ENCODE measurements at regions not wholly inside any gene's neighbourhood (a gene's known extent, or its start where the extent isn't known, plus 50 kb on each side); places are given as distances from the start of the nearest gene placed in this dataset.
A peak's percentile ranks its signal among the peaks of the same experiment; 100 is the strongest.
"Not testable (repeated sequence)": the region's sequence is repeated elsewhere in the genome, so short reads cannot be mapped to it uniquely, and the experiment has no call there.

GRCh38 chr18:29457316-29457889 lies 1280.5 kb upstream of the CDH2 start:
- no peak for DNase-seq

GRCh38 chr18:29449424-29449823 lies 1272.5 kb upstream of the CDH2 start:
- DNase-seq: no peak

GRCh38 chr18:29439398-29439797 lies 1262.5 kb upstream of the CDH2 start:
- DNase-seq: no peak

GRCh38 chr18:29436459-29436858 lies 1259.5 kb upstream of the CDH2 start:
- no peak for DNase-seq

GRCh38 chr18:29434650-29435049 lies 1257.7 kb upstream of the CDH2 start:
- DNase-seq: no peak

GRCh38 chr18:29430416-29430815 lies 1253.5 kb upstream of the CDH2 start:
- DNase-seq: no peak

GRCh38 chr18:29418136-29418535 lies 1241.2 kb upstream of the CDH2 start:
- DNase-seq: no peak

- no peak for DNase-seq
These were observed 1230.1 kb upstream of the CDH2 start for GRCh38 chr18:29406996-29407395.

GRCh38 chr18:29397536-29397935 lies 1220.6 kb upstream of the CDH2 start:
- DNase-seq: no peak

GRCh38 chr18:29383311-29384273 lies 1206.7 kb upstream of the CDH2 start:
- no peak for DNase-seq

GRCh38 chr18:29378651-29379136 lies 1201.8 kb upstream of the CDH2 start:
- DNase-seq: no peak

- no peak for DNase-seq
These were observed 1200.4 kb upstream of the CDH2 start for GRCh38 chr18:29377346-29377745.

GRCh38 chr18:29373000-29373399 lies 1196.1 kb upstream of the CDH2 start:
- no peak for DNase-seq

GRCh38 chr18:29361843-29362242 lies 1184.9 kb upstream of the CDH2 start:
- no peak for DNase-seq

GRCh38 chr18:29360659-29361058 lies 1183.7 kb upstream of the CDH2 start:
- DNase-seq: not testable (repeated sequence)

GRCh38 chr18:29359222-29359621 lies 1182.3 kb upstream of the CDH2 start:
- DNase-seq: not testable (repeated sequence)

GRCh38 chr18:29351171-29351570 lies 1174.2 kb upstream of the CDH2 start:
- no peak for DNase-seq

- DNase-seq: no peak
These were observed 1152.0 kb upstream of the CDH2 start for GRCh38 chr18:29328932-29329331.

GRCh38 chr18:29326214-29326613 lies 1149.3 kb upstream of the CDH2 start:
- DNase-seq: peak; percentile 17

- DNase-seq: no peak
These were observed 1144.6 kb upstream of the CDH2 start for GRCh38 chr18:29321561-29321960.

- no peak for DNase-seq
These were observed 1136.4 kb upstream of the CDH2 start for GRCh38 chr18:29313312-29313711.

- no peak for DNase-seq
These were observed 1134.7 kb upstream of the CDH2 start for GRCh38 chr18:29311580-29311979.

GRCh38 chr18:29309366-29309765 lies 1132.4 kb upstream of the CDH2 start:
- DNase-seq: no peak

- DNase-seq: no peak
These were observed 1131.1 kb upstream of the CDH2 start for GRCh38 chr18:29307982-29308381.

All from NCI-H2227 treated with DMSO at 0.1 percent for 48 hours (cell line).